Astrocyte of the cerebellum (primary cell): ENCODE measurements at regions not wholly inside any gene's neighbourhood (a gene's known extent, or its start where the extent isn't known, plus 50 kb on each side); places are given as distances from the start of the nearest gene placed in this dataset.

Experiments used
- DNase-seq: peaks from one replicate; pipeline ENCODE4 v3.0.0-alpha.2; 2011; ENCODE audit warnings: low read depth
- H3K4me3 ChIP-seq: 2 replicates; pipeline ENCODE4 v1.5.1; 2011; ENCODE audit warnings: mild to moderate bottlenecking, low read depth, low read length, moderate library complexity
- CTCF ChIP-seq: IDR thresholded peaks from 2 replicates; pipeline ENCODE4 v1.5.1; 2012; ENCODE audit warnings: low read length, low read depth, moderate library complexity, mild to moderate bottlenecking; ENCODE audit errors: missing control alignments
- in situ Hi-C: cut with HindIII; loops from 2 replicates; pipeline ENCODE4 v1.10.0; 2017; ENCODE audit warnings: low sequenced_read_pairs

- TF ChIP-seq CTCF = no peak
- no peak overlapping the region for H3K4me3 ChIP-seq
- in situ Hi-C loops = no loop called here
- no peak for DNase-seq
Measured at GRCh38 chr22:34278121-34278520, 357.8 kb upstream of the LARGE1 start.

- in situ Hi-C loops = no loop called here
- DNase-seq = no peak
- no peak overlapping the region for H3K4me3 ChIP-seq
- no peak for TF ChIP-seq CTCF
Measured at GRCh38 chr22:34281738-34282137, 361.5 kb upstream of the LARGE1 start.

GRCh38 chr22:34283844-34284243 is 363.6 kb upstream of the LARGE1 start:
- in situ Hi-C loops = no loop called here
- H3K4me3 ChIP-seq = no peak overlapping the region
- no peak for DNase-seq
- no peak for TF ChIP-seq CTCF

- TF ChIP-seq CTCF = no peak
- in situ Hi-C loops = no loop called here
- no peak for DNase-seq
- no peak overlapping the region for H3K4me3 ChIP-seq
Measured at GRCh38 chr22:34293324-34293723, 373.0 kb upstream of the LARGE1 start.

GRCh38 chr22:34294476-34294875 is 374.2 kb upstream of the LARGE1 start:
- no peak overlapping the region for H3K4me3 ChIP-seq
- in situ Hi-C loops = no loop called here
- no peak for TF ChIP-seq CTCF
- DNase-seq = no peak

- H3K4me3 ChIP-seq = no peak overlapping the region
- no peak for TF ChIP-seq CTCF
- no peak for DNase-seq
- in situ Hi-C loops = no loop called here
Measured at GRCh38 chr22:34294986-34295385, 374.7 kb upstream of the LARGE1 start.

GRCh38 chr22:34296461-34296860 is 376.2 kb upstream of the LARGE1 start:
- no peak for TF ChIP-seq CTCF
- in situ Hi-C loops = no loop called here
- H3K4me3 ChIP-seq = no peak overlapping the region
- DNase-seq = no peak
